PC-3 (cell line): ENCODE measurements at regions not wholly inside any gene's neighbourhood (a gene's known extent, or its start where the extent isn't known, plus 50 kb on each side); places are given as distances from the start of the nearest gene placed in this dataset.

Experiments used
- EZH2 ChIP-seq: fragments of 300-600 bp; sonication (generic); IDR thresholded peaks from one replicate; pipeline ENCODE4 v1.6.1; 2017; ENCODE audit warnings: antibody characterized with exemption, mild to moderate bottlenecking, low read length; ENCODE audit not compliant: unreplicated experiment
- EZH2phosphoT487 ChIP-seq: fragments of 300-600 bp; sonication (generic); IDR thresholded peaks from 2 replicates; pipeline ENCODE4 v1.6.1; 2018; ENCODE audit warnings: mild to moderate bottlenecking, antibody characterized with exemption, low read length, borderline replicate concordance
- TF ChIP-seq, protein P1 (sequence below): fragments of 300-600 bp; sonication (generic); conservative IDR thresholded peaks from 2 replicates; pipeline ENCODE4 v1.5.1; 2017; ENCODE audit warnings: antibody characterized with exemption, low read depth, mild to moderate bottlenecking, low read length

DNA sequence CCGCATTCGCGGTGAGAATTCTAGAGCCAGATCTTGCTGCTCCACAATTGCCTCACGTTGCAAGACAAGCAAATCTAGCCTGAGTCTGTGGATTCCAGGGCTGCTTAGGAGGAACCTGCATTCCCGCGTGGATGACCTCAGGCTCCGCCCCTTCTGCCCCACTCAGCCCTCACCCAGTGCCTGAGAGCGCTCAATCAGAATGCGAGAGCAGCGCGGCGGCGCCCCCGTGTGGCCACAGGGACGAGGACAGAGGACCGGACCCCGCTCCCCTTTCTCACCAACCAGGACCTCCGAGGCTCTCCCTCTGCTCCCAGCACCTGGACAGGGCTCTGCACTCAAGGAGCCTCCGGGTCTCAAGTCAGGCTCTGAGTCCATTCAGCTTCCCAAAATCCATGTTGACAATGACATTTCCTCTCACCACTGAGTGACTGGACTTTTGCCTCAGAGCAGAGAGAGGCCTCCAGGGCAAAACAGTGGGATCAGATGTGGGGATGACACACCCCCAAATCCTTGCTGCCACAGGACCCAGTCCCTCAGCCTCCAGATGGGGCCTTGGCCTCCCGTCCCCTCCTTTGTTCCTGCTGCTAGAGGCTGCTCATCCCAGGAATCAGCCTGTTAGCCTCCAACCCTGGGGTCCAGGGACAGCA, 52.0 kb downstream of the RPP21 start:
- TF ChIP-seq, protein P1, sequence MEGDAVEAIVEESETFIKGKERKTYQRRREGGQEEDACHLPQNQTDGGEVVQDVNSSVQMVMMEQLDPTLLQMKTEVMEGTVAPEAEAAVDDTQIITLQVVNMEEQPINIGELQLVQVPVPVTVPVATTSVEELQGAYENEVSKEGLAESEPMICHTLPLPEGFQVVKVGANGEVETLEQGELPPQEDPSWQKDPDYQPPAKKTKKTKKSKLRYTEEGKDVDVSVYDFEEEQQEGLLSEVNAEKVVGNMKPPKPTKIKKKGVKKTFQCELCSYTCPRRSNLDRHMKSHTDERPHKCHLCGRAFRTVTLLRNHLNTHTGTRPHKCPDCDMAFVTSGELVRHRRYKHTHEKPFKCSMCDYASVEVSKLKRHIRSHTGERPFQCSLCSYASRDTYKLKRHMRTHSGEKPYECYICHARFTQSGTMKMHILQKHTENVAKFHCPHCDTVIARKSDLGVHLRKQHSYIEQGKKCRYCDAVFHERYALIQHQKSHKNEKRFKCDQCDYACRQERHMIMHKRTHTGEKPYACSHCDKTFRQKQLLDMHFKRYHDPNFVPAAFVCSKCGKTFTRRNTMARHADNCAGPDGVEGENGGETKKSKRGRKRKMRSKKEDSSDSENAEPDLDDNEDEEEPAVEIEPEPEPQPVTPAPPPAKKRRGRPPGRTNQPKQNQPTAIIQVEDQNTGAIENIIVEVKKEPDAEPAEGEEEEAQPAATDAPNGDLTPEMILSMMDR: peak; percentile 92
- TF ChIP-seq EZH2: no peak
- TF ChIP-seq EZH2phosphoT487: no peak
